ENCODE measurements at regions not wholly inside any gene's neighbourhood (a gene's known extent, or its start where the extent isn't known, plus 50 kb on each side); places are given as distances from the start of the nearest gene placed in this dataset.

DNA sequence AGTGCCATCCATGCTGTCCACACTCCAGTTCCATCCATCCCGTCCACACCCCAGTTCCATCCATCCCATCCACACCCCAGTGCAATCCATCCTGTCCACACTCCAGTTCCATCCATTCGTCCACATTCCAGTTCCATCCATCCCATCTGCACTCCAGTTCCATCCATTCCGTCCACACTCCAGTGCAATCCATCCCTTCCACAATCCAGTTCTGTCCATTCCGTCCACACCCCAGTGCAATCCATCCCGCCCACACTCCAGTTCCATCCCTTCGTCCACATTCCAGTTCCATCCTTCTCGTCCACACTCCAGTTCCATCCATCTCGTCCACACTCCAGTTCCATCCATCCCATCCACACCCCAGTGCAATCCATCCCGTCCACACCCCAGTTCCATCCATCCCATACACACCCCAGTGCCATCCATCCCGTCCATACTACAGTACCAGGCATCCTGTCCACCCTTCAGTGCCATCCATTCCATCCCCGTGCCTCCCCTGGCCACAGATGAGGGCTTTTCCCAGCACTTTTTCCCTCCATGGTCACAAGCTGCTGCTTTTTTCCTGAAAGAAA, 704.0 kb downstream of the BRD1 start:
- TF ChIP-seq, protein P1, sequence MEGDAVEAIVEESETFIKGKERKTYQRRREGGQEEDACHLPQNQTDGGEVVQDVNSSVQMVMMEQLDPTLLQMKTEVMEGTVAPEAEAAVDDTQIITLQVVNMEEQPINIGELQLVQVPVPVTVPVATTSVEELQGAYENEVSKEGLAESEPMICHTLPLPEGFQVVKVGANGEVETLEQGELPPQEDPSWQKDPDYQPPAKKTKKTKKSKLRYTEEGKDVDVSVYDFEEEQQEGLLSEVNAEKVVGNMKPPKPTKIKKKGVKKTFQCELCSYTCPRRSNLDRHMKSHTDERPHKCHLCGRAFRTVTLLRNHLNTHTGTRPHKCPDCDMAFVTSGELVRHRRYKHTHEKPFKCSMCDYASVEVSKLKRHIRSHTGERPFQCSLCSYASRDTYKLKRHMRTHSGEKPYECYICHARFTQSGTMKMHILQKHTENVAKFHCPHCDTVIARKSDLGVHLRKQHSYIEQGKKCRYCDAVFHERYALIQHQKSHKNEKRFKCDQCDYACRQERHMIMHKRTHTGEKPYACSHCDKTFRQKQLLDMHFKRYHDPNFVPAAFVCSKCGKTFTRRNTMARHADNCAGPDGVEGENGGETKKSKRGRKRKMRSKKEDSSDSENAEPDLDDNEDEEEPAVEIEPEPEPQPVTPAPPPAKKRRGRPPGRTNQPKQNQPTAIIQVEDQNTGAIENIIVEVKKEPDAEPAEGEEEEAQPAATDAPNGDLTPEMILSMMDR (conservative IDR thresholded peaks at IDR 0.05; ENCODE audit: low read depth, low read length) = no peak
- no peak for TF ChIP-seq EZH2 (IDR thresholded peaks at IDR 0.05; ENCODE audit: low read length, unreplicated experiment)

Measured in PC-3 (cell line).